Cardiac fibroblast (primary cell): ENCODE measurements at regions not wholly inside any gene's neighbourhood (a gene's known extent, or its start where the extent isn't known, plus 50 kb on each side); places are given as distances from the start of the nearest gene placed in this dataset.
"Not testable (repeated sequence)": the region's sequence is repeated elsewhere in the genome, so short reads cannot be mapped to it uniquely, and the experiment has no call there.

Experiments used
- DNase-seq, 2 donors: peaks; one replicate each; pipeline versions ENCODE4 v3.0.0 to v3.0.0-alpha.2; 2010; ENCODE audit warnings: low read depth in 2 of 2
- H3K4me3 ChIP-seq, 2 donors: replicated peaks in 1 of 2; 1 replicate in 1 of 2; 2 replicates in 1 of 2; pipeline ENCODE4 v1.5.1; 2011; ENCODE audit warnings: low read depth in 2 of 2, low read length in 2 of 2, mild to moderate bottlenecking in 2 of 2, moderate library complexity in 1 of 2
- CTCF ChIP-seq: IDR thresholded peaks from one replicate; pipeline ENCODE4 v1.5.1; 2011; ENCODE audit warnings: low read depth, mild to moderate bottlenecking, low read length, inconsistent platforms

DNA sequence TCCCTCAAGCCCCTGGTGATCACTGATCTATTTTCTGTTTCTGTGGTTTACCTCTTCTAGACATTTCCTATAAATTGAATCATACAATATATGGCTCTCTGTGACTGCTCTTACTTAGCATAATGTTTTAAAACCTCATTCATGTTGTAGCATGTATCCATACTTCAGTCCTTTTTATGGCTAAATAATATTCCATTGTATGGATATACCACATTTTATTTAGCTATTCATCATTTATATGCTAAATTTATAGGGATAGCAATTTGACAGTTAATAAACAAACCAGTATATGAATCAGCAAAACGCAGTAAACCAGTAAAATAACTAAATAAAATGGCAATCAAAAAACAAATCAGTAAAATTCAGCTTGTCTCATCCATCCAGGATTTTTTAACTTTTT, 286.1 kb upstream of the HNRNPA3 start:
- DNase-seq, result no peak
- no peak overlapping the region for H3K4me3 ChIP-seq
- no peak for TF ChIP-seq CTCF

DNA sequence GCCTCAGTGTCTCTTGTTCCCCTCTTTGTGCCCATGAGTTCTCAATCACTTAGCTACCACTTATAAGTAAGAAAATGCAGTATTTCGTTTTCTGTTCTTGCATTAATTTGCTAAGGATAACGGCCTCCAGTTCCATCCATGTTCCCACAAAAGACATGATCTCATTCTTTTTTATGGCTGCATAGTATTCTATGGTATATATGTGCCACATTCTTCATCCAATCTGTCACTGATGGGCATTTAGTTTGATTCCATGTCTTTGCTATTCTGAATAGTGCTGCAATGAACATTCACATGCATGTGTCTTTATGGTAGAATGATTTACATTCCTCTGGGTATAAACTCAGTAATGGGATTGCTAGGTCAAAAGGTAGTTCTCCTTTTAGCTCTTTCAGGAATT, 283.2 kb upstream of the HNRNPA3 start:
- DNase-seq, H3K4me3 ChIP-seq: not testable (repeated sequence)

- DNase-seq, result peak in 1 of 2 donors; percentile 6
- H3K4me3 ChIP-seq, result no peak overlapping the region
- TF ChIP-seq CTCF, result no peak
Measured at GRCh38 chr2:176931588-176932563, 280.7 kb upstream of the HNRNPA3 start.

GRCh38 chr2:176934131-176934530, 278.5 kb upstream of the HNRNPA3 start:
- no peak for DNase-seq
- no peak for TF ChIP-seq CTCF
- H3K4me3 ChIP-seq, result no peak overlapping the region

- no peak for DNase-seq
- no peak overlapping the region for H3K4me3 ChIP-seq
- no peak for TF ChIP-seq CTCF
Measured at GRCh38 chr2:176934869-176935415, 277.7 kb upstream of the HNRNPA3 start.

GRCh38 chr2:176935543-176936102, 277.0 kb upstream of the HNRNPA3 start:
- H3K4me3 ChIP-seq, result no peak overlapping the region
- no peak for DNase-seq
- TF ChIP-seq CTCF, result no peak

DNA sequence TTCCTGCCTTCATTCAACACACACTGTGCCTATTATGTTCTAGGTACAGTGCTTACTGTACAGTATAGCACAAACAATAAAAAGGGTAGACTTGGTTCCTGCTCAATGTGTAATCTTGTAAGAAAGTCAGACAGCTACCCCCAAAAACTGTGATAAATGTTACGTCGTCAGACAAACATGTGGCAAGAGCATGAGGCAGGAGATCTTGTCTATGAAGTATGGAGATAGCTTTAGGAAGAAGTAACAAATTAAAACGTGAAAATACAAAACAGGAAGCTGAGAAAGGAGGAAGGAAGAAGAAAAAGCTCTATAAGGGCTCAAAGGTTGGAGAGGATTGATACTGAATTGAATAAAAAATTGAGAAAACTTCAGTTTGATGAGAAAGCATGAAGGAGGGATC, 276.2 kb upstream of the HNRNPA3 start:
- no peak for DNase-seq
- TF ChIP-seq CTCF, result no peak
- no peak overlapping the region for H3K4me3 ChIP-seq
